HEK293 (cell line): ENCODE measurements at regions not wholly inside any gene's neighbourhood (a gene's known extent, or its start where the extent isn't known, plus 50 kb on each side); places are given as distances from the start of the nearest gene placed in this dataset.

ENCODE experiments used
- CTCF ChIA-PET: fragments of 350-600 bp; formaldehyde crosslinking; extraction: SDS; loops from one replicate; lab custom pipeline; 2021; ENCODE audit warnings: antibody characterized with exemption; lab: Yijun Ruan, JAX
- POLR2A ChIA-PET: fragments of 300-600 bp; formaldehyde crosslinking; extraction: SDS; loops from one replicate; lab custom pipeline; 2020; ENCODE audit warnings: antibody characterized with exemption, inconsistent platforms; lab: Yijun Ruan, JAX
- H3K27ac ChIP-seq: fragments of 200-500 bp; sonication (Bioruptor generic); 2 replicates; pipeline ENCODE4 v1.5.1; 2014; ENCODE audit warnings: low read depth, low read length, control low read depth, inconsistent platforms; ENCODE audit errors: extremely low read depth
- H3K36me3 ChIP-seq, 2 experiments: fragments of 200-500 bp in 1 of 2; sonication (Bioruptor generic) in 1 of 2; 1 replicate in 1 of 2; 2 replicates in 1 of 2; pipeline ENCODE4 v1.5.1; 2014 to 2017; ENCODE audit warnings: inconsistent platforms in 2 of 2, low read length in 2 of 2; ENCODE audit not compliant: control insufficient read depth in 2 of 2, insufficient read depth in 1 of 2
- H3K4me1 ChIP-seq: fragments of 200-500 bp; sonication (Bioruptor generic); 2 replicates; pipeline ENCODE4 v1.5.1; 2014; ENCODE audit warnings: mild to moderate bottlenecking, low read length, inconsistent platforms; ENCODE audit not compliant: control insufficient read depth, insufficient read depth
- H3K4me3 ChIP-seq: 2 replicates; pipeline ENCODE4 v1.5.1; 2011; ENCODE audit warnings: low read depth, mild to moderate bottlenecking, control low read depth, low read length, moderate library complexity
- H3K9me3 ChIP-seq: fragments of 200-500 bp; sonication (Bioruptor generic); 2 replicates; pipeline ENCODE4 v1.5.1; 2014; ENCODE audit warnings: low read depth, low read length, inconsistent platforms; ENCODE audit not compliant: control insufficient read depth, insufficient read depth
- PATZ1 ChIP-seq: fragments of 450-650 bp; formaldehyde crosslinking; IDR thresholded peaks from 2 replicates; pipeline ENCODE4 v1.5.1; 2016; ENCODE audit warnings: missing biosample characterization, missing genetic modification characterization
- PRDM2 ChIP-seq: fragments of 450-650 bp; formaldehyde crosslinking; IDR thresholded peaks from 2 replicates; pipeline ENCODE4 v1.5.1; 2016; ENCODE audit warnings: missing biosample characterization, missing genetic modification characterization, borderline replicate concordance
- ZBTB1 ChIP-seq: fragments of 450-650 bp; formaldehyde crosslinking; IDR thresholded peaks from 2 replicates; pipeline ENCODE4 v1.5.1; 2016; ENCODE audit warnings: missing biosample characterization, missing genetic modification characterization
- ZBTB48 ChIP-seq: fragments of 450-650 bp; formaldehyde crosslinking; IDR thresholded peaks from 2 replicates; pipeline ENCODE4 v1.5.1; 2016; ENCODE audit warnings: missing biosample characterization, missing genetic modification characterization
- ZBTB7A ChIP-seq: fragments of 450-650 bp; formaldehyde crosslinking; IDR thresholded peaks from 2 replicates; pipeline ENCODE4 v1.5.1; 2016; ENCODE audit warnings: low read depth, missing biosample characterization, missing genetic modification characterization
- ZNF19 ChIP-seq: fragments of 450-650 bp; formaldehyde crosslinking; IDR thresholded peaks from 2 replicates; pipeline ENCODE4; 2016; ENCODE audit warnings: missing biosample characterization, missing genetic modification characterization, low read depth
- ZNF514 ChIP-seq: fragments of 450-650 bp; formaldehyde crosslinking; IDR thresholded peaks from 2 replicates; pipeline ENCODE4 v1.5.1; 2016; ENCODE audit warnings: missing biosample characterization, missing genetic modification characterization
- ZNF548 ChIP-seq: fragments of 450-650 bp; formaldehyde crosslinking; IDR thresholded peaks from 2 replicates; pipeline ENCODE4 v1.5.1; 2016; ENCODE audit warnings: missing biosample characterization, missing genetic modification characterization
- ZNF561 ChIP-seq: fragments of 450-650 bp; IDR thresholded peaks from 2 replicates; pipeline ENCODE4 v1.5.1; 2018; ENCODE audit warnings: missing biosample characterization, missing genetic modification characterization, borderline replicate concordance
- ZNF571 ChIP-seq: fragments of 450-650 bp; formaldehyde crosslinking; IDR thresholded peaks from 2 replicates; pipeline ENCODE4 v1.5.0; 2017; ENCODE audit warnings: missing biosample characterization, missing genetic modification characterization
- ZNF626 ChIP-seq: fragments of 450-650 bp; sonication (Bioruptor Pico); formaldehyde crosslinking; IDR thresholded peaks from 2 replicates; pipeline ENCODE4 v1.5.1; 2018; ENCODE audit warnings: missing biosample characterization, missing genetic modification characterization, inconsistent platforms

GRCh38 chr5:26578002-26578401 is 460.4 kb downstream of the CDH9 start (continued):
- TF ChIP-seq PRDM2: no peak
- TF ChIP-seq ZBTB1: no peak
- TF ChIP-seq PATZ1: no peak

GRCh38 chr5:26572480-26572879 is 465.9 kb downstream of the CDH9 start:
- ChIA-PET CTCF (no interaction called here), POLR2A (interaction anchor here (0.6 kb wide), 1 partner anchor 1741 kb away, joined by 3 read pairs; no protein-coding TSS in a partner anchor)
- no peak overlapping the region for H3K4me3 ChIP-seq
- H3K36me3 ChIP-seq: no peaks in the 10 kb centered on the region
- H3K27ac ChIP-seq: no peak overlapping the region
- H3K9me3 ChIP-seq: no peaks in the 10 kb centered on the region
- H3K4me1 ChIP-seq: no peaks in the 10 kb centered on the region
- TF ChIP-seq ZNF571 (tag by site-specific recombination): no peak
- no peak for TF ChIP-seq ZNF19

GRCh38 chr5:26569929-26570258 is 468.5 kb downstream of the CDH9 start:
- Histone ChIP-seq H3K27ac (no peak overlapping the region), H3K4me3 (no peak overlapping the region), H3K36me3 (no peaks in the 10 kb centered on the region), H3K9me3 (no peaks in the 10 kb centered on the region), H3K4me1 (no peaks in the 10 kb centered on the region)
- POLR2A ChIA-PET: no interaction called here
- TF ChIP-seq ZNF514 (no peak), ZNF561 (tag by site-specific recombination) (no peak), ZBTB7A (tag by site-specific recombination) (no peak)
- CTCF ChIA-PET: no interaction called here

- CTCF ChIA-PET: no interaction called here
- no peak overlapping the region for H3K4me3 ChIP-seq
These were observed 469.0 kb downstream of the CDH9 start for GRCh38 chr5:26569241-26569928.

More at GRCh38 chr5:26569241-26569928, 469.0 kb downstream of the CDH9 start:
- no peaks in the 10 kb centered on the region for H3K4me1 ChIP-seq
- TF ChIP-seq ZBTB48 (no peak), ZNF548 (tag by site-specific recombination) (no peak), ZNF626 (no peak)
- TF ChIP-seq, all 188 proteins: peak for 0
- POLR2A ChIA-PET: no interaction called here
- Histone ChIP-seq H3K27ac (no peak overlapping the region), H3K9me3 (no peaks in the 10 kb centered on the region), H3K36me3 (no peaks in the 10 kb centered on the region)
